WI38 (cell line): ENCODE measurements at regions not wholly inside any gene's neighbourhood (a gene's known extent, or its start where the extent isn't known, plus 50 kb on each side); places are given as distances from the start of the nearest gene placed in this dataset.

Experiments used
- H3K4me3 ChIP-seq: 2 replicates; pipeline ENCODE4 v1.5.1; 2011; ENCODE audit warnings: low read depth, mild to moderate bottlenecking, control low read depth, low read length
- CTCF ChIP-seq: IDR thresholded peaks from 2 replicates; pipeline ENCODE4 v1.5.1; 2012; ENCODE audit warnings: low read depth, mild to moderate bottlenecking, control low read depth, low read length

DNA sequence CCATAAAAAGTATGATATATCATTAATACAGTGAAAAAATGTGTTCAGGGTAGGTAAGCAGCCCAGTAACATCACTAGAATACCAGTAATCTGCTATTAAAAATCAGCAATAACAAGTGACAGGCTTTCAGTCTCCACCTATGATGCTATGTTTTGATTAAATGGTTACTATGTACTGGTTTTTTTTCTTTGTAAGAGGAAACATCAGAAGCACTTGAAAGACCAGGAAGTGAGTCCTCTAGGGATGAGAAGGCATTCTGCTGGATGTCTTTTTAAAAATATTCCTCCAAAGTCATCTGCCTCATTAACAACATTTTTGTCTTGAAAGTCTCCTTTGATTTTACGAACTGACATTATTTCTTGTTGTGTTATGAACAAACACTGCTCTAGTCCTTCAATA lies 136.0 kb upstream of the FAM98A start:
- TF ChIP-seq CTCF, result no peak
- no peak overlapping the region for H3K4me3 ChIP-seq

DNA sequence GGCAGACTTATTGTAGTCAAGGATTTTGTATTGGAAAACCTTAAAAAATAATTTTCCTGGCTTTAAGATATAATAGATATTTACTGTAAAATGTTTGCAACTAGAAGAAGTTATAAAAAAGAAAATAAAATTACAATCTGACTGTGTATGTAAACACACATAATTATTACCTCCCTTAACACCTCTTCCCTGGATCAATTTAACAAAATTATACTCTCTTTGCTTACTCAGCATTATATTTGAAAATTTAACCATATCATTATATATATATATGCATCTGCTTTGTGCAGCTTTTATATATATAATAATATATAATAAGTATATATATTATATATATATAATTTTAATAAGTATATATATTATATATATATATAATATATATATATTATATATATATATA lies 131.7 kb upstream of the FAM98A start:
- no peak overlapping the region for H3K4me3 ChIP-seq
- TF ChIP-seq CTCF, result no peak

DNA sequence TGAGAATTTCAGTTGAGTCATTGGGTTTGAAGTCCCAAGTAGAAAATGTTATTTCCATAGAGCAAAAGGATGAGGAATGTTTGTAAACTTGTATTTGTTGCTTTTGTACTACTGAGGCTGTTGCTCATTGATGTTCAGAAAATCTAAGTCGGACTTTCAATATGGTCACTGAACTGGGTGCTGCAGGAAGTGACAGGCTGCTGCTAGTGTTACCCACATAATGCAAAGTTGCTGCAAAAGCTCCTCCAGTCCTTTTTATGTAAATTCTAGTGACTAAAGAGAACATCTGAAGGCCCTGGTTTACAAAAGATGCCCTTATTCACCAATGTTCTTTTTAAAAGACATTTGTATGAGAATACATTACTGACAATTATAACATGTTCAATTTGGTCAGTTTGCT lies 131.1 kb upstream of the FAM98A start:
- TF ChIP-seq CTCF, result no peak
- H3K4me3 ChIP-seq, result no peak overlapping the region

- H3K4me3 ChIP-seq, result no peak overlapping the region
- no peak for TF ChIP-seq CTCF
These were observed 130.3 kb upstream of the FAM98A start for GRCh38 chr2:33729353-33729752.

DNA sequence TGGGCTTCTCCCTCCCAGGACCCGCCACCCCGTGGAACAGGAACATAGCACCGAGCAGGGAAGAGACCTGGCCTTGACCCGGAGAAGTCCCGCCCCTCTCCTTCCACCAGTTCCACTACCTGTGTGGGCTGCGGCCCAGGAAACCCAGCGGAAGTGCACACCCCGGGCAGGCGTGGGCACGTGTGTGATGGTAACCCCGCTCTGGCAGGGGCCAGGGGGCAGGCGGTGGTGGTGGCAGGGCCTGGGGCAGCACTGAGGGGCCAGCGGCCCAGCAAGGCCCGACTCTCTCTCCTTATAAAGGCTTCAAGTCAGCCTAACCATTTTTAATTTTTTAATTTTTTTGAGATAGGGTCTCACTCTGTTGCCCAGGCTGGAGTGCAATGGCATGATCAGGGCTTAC lies 129.0 kb upstream of the FAM98A start:
- no peak for TF ChIP-seq CTCF

GRCh38 chr2:33727361-33728032 lies 128.4 kb upstream of the FAM98A start:
- H3K4me3 ChIP-seq, result no peak overlapping the region
- no peak for TF ChIP-seq CTCF

More for the DNA sequence above, 129.0 kb upstream of the FAM98A start:
- no peak overlapping the region for H3K4me3 ChIP-seq

- no peak overlapping the region for H3K4me3 ChIP-seq
- TF ChIP-seq CTCF, result no peak
These were observed 127.3 kb upstream of the FAM98A start for GRCh38 chr2:33726415-33726814.
